ENCODE measurements at regions not wholly inside any gene's neighbourhood (a gene's known extent, or its start where the extent isn't known, plus 50 kb on each side); places are given as distances from the start of the nearest gene placed in this dataset.

- Histone ChIP-seq H3K27ac (ENCODE audit: low read depth in 2 of 2, low read length in 1 of 2) (no peak overlapping the region), H3K27me3 (ENCODE audit: insufficient read depth) (no peaks in the 10 kb centered on the region), H3K4me3 (ENCODE audit: low read depth in 2 of 2, low read length in 1 of 2) (no peak overlapping the region), H3K9me2 (no peaks in the 10 kb centered on the region), H3K36me3 (replicated peaks in 1 of 2; ENCODE audit: control insufficient read depth in 1 of 2, insufficient read depth in 2 of 2, low read length in 1 of 2) (no peaks in the 10 kb centered on the region), H2AFZ (ENCODE audit: low read depth) (no peak overlapping the region), H3K79me2 (ENCODE audit: insufficient read depth) (no peaks in the 10 kb centered on the region), H3K4me1 (ENCODE audit: control insufficient read depth in 1 of 2, insufficient read depth in 2 of 2, low read depth in 1 of 2, low read length in 1 of 2) (no peaks in the 10 kb centered on the region), H3F3A (replicated peaks; ENCODE audit: insufficient read depth) (no peaks in the 10 kb centered on the region), H3K9me3 (no peaks in the 10 kb centered on the region), H3K4me2 (no peak overlapping the region), H3K9ac (no peak overlapping the region), H4K20me1 (ENCODE audit: insufficient read depth) (no peaks in the 10 kb centered on the region)
- CTCF ChIA-PET = interaction anchor here (0.8 kb wide), 1 partner anchor 19 kb away, joined by 3 read pairs; no protein-coding TSS in a partner anchor
- TF ChIP-seq FOXJ3 (CRISPR knock-in tag; IDR thresholded peaks at IDR 0.05) = no peak
- no peak for TF ChIP-seq ELF1 (IDR thresholded peaks at IDR 0.05)
- no peak for TF ChIP-seq GABPA (IDR thresholded peaks at IDR 0.05; ENCODE audit: low read depth)
- TF ChIP-seq, protein P1, sequence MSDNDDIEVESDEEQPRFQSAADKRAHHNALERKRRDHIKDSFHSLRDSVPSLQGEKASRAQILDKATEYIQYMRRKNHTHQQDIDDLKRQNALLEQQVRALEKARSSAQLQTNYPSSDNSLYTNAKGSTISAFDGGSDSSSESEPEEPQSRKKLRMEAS (IDR thresholded peaks at IDR 0.05; ENCODE audit: low read depth) = no peak
- no peak for TF ChIP-seq SIN3A (IDR thresholded peaks at IDR 0.05; ENCODE audit: borderline replicate concordance, low read depth, low read length)
- TF ChIP-seq YY1 (IDR thresholded peaks at IDR 0.05; ENCODE audit: low read depth) = no peak
- no peak for TF ChIP-seq GATA2 (CRISPR knock-in tag; IDR thresholded peaks at IDR 0.05)
- TF ChIP-seq RCOR1 (IDR thresholded peaks at IDR 0.05; ENCODE audit: low read length) = no peak
- no peak for TF ChIP-seq EP300 (IDR thresholded peaks at IDR 0.05; ENCODE audit: borderline replicate concordance in 1 of 2, low read depth in 1 of 2, low read length in 1 of 2)
- TF ChIP-seq RAD21 (IDR thresholded peaks at IDR 0.05; ENCODE audit: low read length) = no peak
- TF ChIP-seq REST (IDR thresholded peaks at IDR 0.05; ENCODE audit: low read depth, low read length) = no peak
- TF ChIP-seq TCF12 (IDR thresholded peaks at IDR 0.05) = no peak
- TF ChIP-seq, protein P2, sequence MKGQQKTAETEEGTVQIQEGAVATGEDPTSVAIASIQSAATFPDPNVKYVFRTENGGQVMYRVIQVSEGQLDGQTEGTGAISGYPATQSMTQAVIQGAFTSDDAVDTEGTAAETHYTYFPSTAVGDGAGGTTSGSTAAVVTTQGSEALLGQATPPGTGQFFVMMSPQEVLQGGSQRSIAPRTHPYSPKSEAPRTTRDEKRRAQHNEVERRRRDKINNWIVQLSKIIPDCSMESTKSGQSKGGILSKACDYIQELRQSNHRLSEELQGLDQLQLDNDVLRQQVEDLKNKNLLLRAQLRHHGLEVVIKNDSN (IDR thresholded peaks at IDR 0.05; ENCODE audit: borderline replicate concordance, low read depth) = no peak
- TF ChIP-seq, protein P3, sequence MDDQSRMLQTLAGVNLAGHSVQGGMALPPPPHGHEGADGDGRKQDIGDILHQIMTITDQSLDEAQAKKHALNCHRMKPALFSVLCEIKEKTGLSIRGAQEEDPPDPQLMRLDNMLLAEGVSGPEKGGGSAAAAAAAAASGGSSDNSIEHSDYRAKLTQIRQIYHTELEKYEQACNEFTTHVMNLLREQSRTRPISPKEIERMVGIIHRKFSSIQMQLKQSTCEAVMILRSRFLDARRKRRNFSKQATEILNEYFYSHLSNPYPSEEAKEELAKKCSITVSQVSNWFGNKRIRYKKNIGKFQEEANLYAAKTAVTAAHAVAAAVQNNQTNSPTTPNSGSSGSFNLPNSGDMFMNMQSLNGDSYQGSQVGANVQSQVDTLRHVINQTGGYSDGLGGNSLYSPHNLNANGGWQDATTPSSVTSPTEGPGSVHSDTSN (IDR thresholded peaks at IDR 0.05) = no peak
- TF ChIP-seq TAF1 (IDR thresholded peaks at IDR 0.05; ENCODE audit: borderline replicate concordance, low read depth, low read length) = no peak
- POLR2A ChIA-PET = no interaction called here
- DNase-seq = no peak
Observed at GRCh38 chr6:80673367-80673766, 566.9 kb downstream of the BCKDHB start.
